HEK293T (cell line): ENCODE measurements at regions not wholly inside any gene's neighbourhood (a gene's known extent, or its start where the extent isn't known, plus 50 kb on each side); places are given as distances from the start of the nearest gene placed in this dataset.

Source experiments
- BHLHE40 ChIP-seq: fragments of 450-650 bp; IDR thresholded peaks from 2 replicates; pipeline ENCODE4 v1.6.1; 2016; ENCODE audit warnings: mild to moderate bottlenecking, moderate library complexity, borderline replicate concordance
- ELF4 ChIP-seq: fragments of 450-650 bp; IDR thresholded peaks from 2 replicates; pipeline ENCODE4 v1.6.1; 2017; ENCODE audit warnings: antibody characterized with exemption
- FOXK2 ChIP-seq: fragments of 450-650 bp; IDR thresholded peaks from 2 replicates; pipeline ENCODE4 v1.6.1; 2016; ENCODE audit warnings: mild to moderate bottlenecking
- LEF1 ChIP-seq: fragments of 450-650 bp; IDR thresholded peaks from 2 replicates; pipeline ENCODE4 v1.6.1; 2017; ENCODE audit warnings: mild to moderate bottlenecking, borderline replicate concordance
- NFRKB ChIP-seq: fragments of 450-650 bp; IDR thresholded peaks from 2 replicates; pipeline ENCODE4 v1.6.1; 2016; ENCODE audit warnings: mild to moderate bottlenecking, moderate library complexity
- SP1 ChIP-seq: fragments of 450-650 bp; IDR thresholded peaks from 2 replicates; pipeline ENCODE4 v1.6.1; 2017
- TARDBP ChIP-seq: fragments of 450-650 bp; IDR thresholded peaks from 2 replicates; pipeline ENCODE4 v1.6.1; 2016
- ZNF384 ChIP-seq: fragments of 450-650 bp; IDR thresholded peaks from 2 replicates; pipeline ENCODE4 v1.6.1; 2016
- TF ChIP-seq, protein P1 (sequence below): fragments of 450-650 bp; IDR thresholded peaks from 2 replicates; pipeline ENCODE4 v1.6.1; 2016

DNA sequence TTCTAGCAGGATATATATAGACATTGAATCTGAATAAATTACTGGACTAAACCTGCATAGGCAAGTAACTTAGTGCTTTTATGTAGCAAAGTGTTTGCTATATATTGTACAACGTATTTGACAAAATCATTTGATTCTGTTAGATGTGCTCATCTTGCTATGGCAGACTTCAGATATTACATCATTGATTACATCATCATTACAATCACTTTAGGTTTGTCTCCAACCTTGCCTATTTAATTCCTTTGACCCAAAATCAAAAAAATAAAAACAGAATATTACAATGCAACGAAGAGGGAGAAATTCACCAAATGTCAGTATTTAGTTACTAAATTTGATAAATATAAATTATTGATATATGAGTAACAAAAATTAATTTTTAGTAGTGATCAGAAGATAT lies 155.7 kb upstream of the STEAP1 start:
- no peak for TF ChIP-seq FOXK2
- TF ChIP-seq ZNF384: no peak
- TF ChIP-seq LEF1: no peak
- TF ChIP-seq SP1: no peak
- TF ChIP-seq, protein P1, sequence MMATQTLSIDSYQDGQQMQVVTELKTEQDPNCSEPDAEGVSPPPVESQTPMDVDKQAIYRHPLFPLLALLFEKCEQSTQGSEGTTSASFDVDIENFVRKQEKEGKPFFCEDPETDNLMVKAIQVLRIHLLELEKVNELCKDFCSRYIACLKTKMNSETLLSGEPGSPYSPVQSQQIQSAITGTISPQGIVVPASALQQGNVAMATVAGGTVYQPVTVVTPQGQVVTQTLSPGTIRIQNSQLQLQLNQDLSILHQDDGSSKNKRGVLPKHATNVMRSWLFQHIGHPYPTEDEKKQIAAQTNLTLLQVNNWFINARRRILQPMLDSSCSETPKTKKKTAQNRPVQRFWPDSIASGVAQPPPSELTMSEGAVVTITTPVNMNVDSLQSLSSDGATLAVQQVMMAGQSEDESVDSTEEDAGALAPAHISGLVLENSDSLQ: no peak
- TF ChIP-seq NFRKB: no peak
- no peak for TF ChIP-seq TARDBP
- TF ChIP-seq BHLHE40: no peak
- no peak for TF ChIP-seq ELF4
